A549 (cell line): ENCODE measurements at regions not wholly inside any gene's neighbourhood (a gene's known extent, or its start where the extent isn't known, plus 50 kb on each side); places are given as distances from the start of the nearest gene placed in this dataset.
"Not testable (repeated sequence)": the region's sequence is repeated elsewhere in the genome, so short reads cannot be mapped to it uniquely, and the experiment has no call there.

Experiments used
- ATAC-seq, 2 experiments: fragments of 200-7000 bp in 1 of 2; fragments of >200 bp in 1 of 2; cut with Nextera tagmentation in 1 of 2; cut with Tn5 transposase in 1 of 2; 3 replicates each; pipeline versions ENCODE4 v1.8.0 to v1.9.1; 2018 to 2020; ENCODE audit warnings: mild to moderate bottlenecking in 1 of 2, moderate library complexity in 1 of 2
- CTCF ChIA-PET: fragments of 300-600 bp; sonication (Branson Sonifier 250); formaldehyde crosslinking; extraction: SDS; loops from one replicate; lab custom pipeline; 2021; ENCODE audit warnings: antibody characterized with exemption, inconsistent platforms; lab: Yijun Ruan, JAX
- POLR2A ChIA-PET: fragments of 350-600 bp; formaldehyde crosslinking; extraction: SDS; loops from one replicate; lab custom pipeline; 2021; ENCODE audit warnings: antibody characterized with exemption, inconsistent platforms; lab: Yijun Ruan, JAX
- DNase-seq, 2 experiments: peaks; one replicate each; pipeline versions ENCODE4 v3.0.0 to v3.0.0-alpha.2; 2011 to 2016; ENCODE audit warnings: low read depth in 1 of 2, low spot score in 1 of 2
- FAIRE-seq: peaks from 2 replicates; lab custom pipeline; 2011; peaks lifted over from hg19 to GRCh38; lab: Jason Lieb, UNC
- H3K27ac ChIP-seq, 2 experiments: fragments of >200 bp; sonication (Bioruptor Twin); formaldehyde crosslinking; 3 replicates each; pipeline ENCODE4 v1.5.1; 2016 to 2017
- H3K4me1 ChIP-seq: fragments of >200 bp; sonication (Bioruptor Twin); formaldehyde crosslinking; 3 replicates; pipeline ENCODE4 v1.6.1; 2016
- H3K4me2 ChIP-seq: fragments of >200 bp; sonication (Bioruptor Twin); formaldehyde crosslinking; 3 replicates; pipeline ENCODE4 v1.6.1; 2016
- H3K4me3 ChIP-seq: fragments of >200 bp; sonication (Bioruptor Twin); formaldehyde crosslinking; 3 replicates; pipeline ENCODE4 v1.5.1; 2016
- H3K9me3 ChIP-seq: fragments of >200 bp; sonication (Bioruptor Twin); formaldehyde crosslinking; 3 replicates; pipeline ENCODE4 v1.6.1; 2016
- CHD2 ChIP-seq: fragments of 150-350 bp; IDR thresholded peaks from 2 replicates; pipeline ENCODE4 v1.6.1; 2014; ENCODE audit warnings: low read length; ENCODE audit not compliant: partially characterized antibody
- EHF ChIP-seq: fragments of 250-450 bp; sonication (Bioruptor Pico); IDR thresholded peaks from 2 replicates; pipeline ENCODE4 v1.5.0; 2020; ENCODE audit warnings: mild to moderate bottlenecking
- HDAC2 ChIP-seq: fragments of 200-600 bp; sonication (generic); IDR thresholded peaks from 2 replicates; pipeline ENCODE4 v1.6.1; 2016
- HEYL ChIP-seq: fragments of 250-450 bp; sonication (Bioruptor Pico); IDR thresholded peaks from 2 replicates; pipeline ENCODE4 v1.8.0; 2021; ENCODE audit warnings: mild to moderate bottlenecking, moderate library complexity
- HOXA7 ChIP-seq: fragments of 250-450 bp; sonication (Bioruptor Pico); IDR thresholded peaks from 2 replicates; pipeline ENCODE4 v1.5.0; 2020; ENCODE audit warnings: mild to moderate bottlenecking, moderate library complexity
- HOXB13 ChIP-seq: fragments of 250-450 bp; sonication (Bioruptor Pico); IDR thresholded peaks from 2 replicates; pipeline ENCODE4 v1.5.0; 2020; ENCODE audit warnings: low read depth, mild to moderate bottlenecking, moderate library complexity
- MAFK ChIP-seq: fragments of 450-650 bp; IDR thresholded peaks from 2 replicates; pipeline ENCODE4 v1.6.1; 2014; ENCODE audit not compliant: partially characterized antibody
- MAX ChIP-seq: IDR thresholded peaks from 2 replicates; pipeline ENCODE4 v1.6.1; 2012
- NFE2L2 ChIP-seq: fragments of 150-350 bp; conservative IDR thresholded peaks from 2 replicates; pipeline ENCODE4 v1.6.1; 2014; ENCODE audit warnings: low read length
- NR3C1 ChIP-seq: fragments of >200 bp; sonication (Bioruptor Twin); formaldehyde crosslinking; IDR thresholded peaks from 3 replicates; pipeline ENCODE4 v1.6.1; 2017
- POLR2AphosphoS2 ChIP-seq: conservative IDR thresholded peaks from 2 replicates; pipeline ENCODE4 v1.6.1; 2012; ENCODE audit warnings: low read length, improper control_type of control experiment, inconsistent platforms
- RAD21 ChIP-seq, 2 experiments: fragments of >200 bp in 1 of 2; sonication (Bioruptor Twin) in 1 of 2; formaldehyde crosslinking in 1 of 2; IDR thresholded peaks in 1 of 2; conservative IDR thresholded peaks in 1 of 2; 2 replicates in 1 of 2; 3 replicates in 1 of 2; pipeline ENCODE4 v1.6.1; 2012 to 2018; ENCODE audit warnings: inconsistent platforms in 1 of 2
- RFX5 ChIP-seq: fragments of 450-650 bp; IDR thresholded peaks from 2 replicates; pipeline ENCODE4 v1.7.1; 2014; ENCODE audit warnings: antibody characterized with exemption, mild to moderate bottlenecking, moderate library complexity
- SREBF2 ChIP-seq: fragments of 450-650 bp; IDR thresholded peaks from 2 replicates; pipeline ENCODE4 v1.6.1; 2014; ENCODE audit warnings: mild to moderate bottlenecking, moderate library complexity
- ZC3H11A ChIP-seq: fragments of 450-650 bp; IDR thresholded peaks from 2 replicates; pipeline ENCODE4 v1.6.1; 2014; ENCODE audit warnings: antibody characterized with exemption, mild to moderate bottlenecking
- ZSCAN20 ChIP-seq: fragments of 250-450 bp; sonication (Bioruptor Pico); IDR thresholded peaks from 2 replicates; pipeline ENCODE4 v1.8.0; 2022; ENCODE audit warnings: mild to moderate bottlenecking, moderate library complexity
- WGBS: methylation state at CpG from one replicate; pipeline ENCODE4 v1.1.6; 2017; ENCODE audit errors: missing lambda C conversion rate; 5-methylcytosine and 5-hydroxymethylcytosine counted together
- TF ChIP-seq, protein P1 (sequence below): fragments of >200 bp; sonication (Bioruptor Twin); formaldehyde crosslinking; IDR thresholded peaks from 3 replicates; pipeline ENCODE4 v1.6.1; 2016
- TF ChIP-seq, protein P2 (sequence below): fragments of >200 bp; sonication (Bioruptor Twin); formaldehyde crosslinking; IDR thresholded peaks from 3 replicates; pipeline ENCODE4 v1.5.1; 2016

- TF ChIP-seq POLR2AphosphoS2 (no peak), HOXB13 (CRISPR knock-in tag) (no peak), EHF (no peak), RFX5 (no peak)
- TF ChIP-seq, all 56 proteins: peak for 0
These were observed 639.0 kb upstream of the ITGA1 start (continued) for GRCh38 chr5:52148679-52149078.

DNA sequence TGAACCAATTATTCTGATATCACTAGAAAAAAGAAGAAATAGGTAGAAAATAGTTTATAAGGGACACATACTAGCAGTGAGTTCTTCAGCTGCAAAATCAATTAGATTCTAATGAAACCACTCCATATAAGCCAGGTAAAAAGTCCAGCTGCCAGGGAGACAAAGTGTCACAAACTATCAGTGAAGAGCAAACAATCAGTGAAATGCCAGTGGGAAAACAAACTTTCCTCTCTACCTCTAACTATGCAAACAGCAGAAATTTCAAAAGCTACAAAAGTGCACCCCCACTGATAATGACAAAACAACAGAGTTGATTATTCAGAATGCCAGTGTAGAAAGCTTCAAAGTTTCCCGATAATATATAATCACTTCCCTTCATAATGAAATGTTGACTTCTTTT, 637.2 kb upstream of the ITGA1 start:
- H3K4me2 ChIP-seq = no peak overlapping the region
- ATAC-seq (no peak), DNase-seq (no peak), FAIRE-seq (no peak)
- WGBS = 26% methylated on average over 1 of the region's 1 CpG
- ChIA-PET CTCF (interaction anchor here (1.4 kb wide), 1 partner anchor 14 kb away, joined by 3 read pairs; no protein-coding TSS in a partner anchor), POLR2A (no interaction called here)
- H3K4me1 ChIP-seq = no peaks in the 10 kb centered on the region
- H3K9me3 ChIP-seq = no peaks in the 10 kb centered on the region
- H3K27ac ChIP-seq = no peak overlapping the region
- H3K4me3 ChIP-seq = no peak overlapping the region
- TF ChIP-seq POLR2AphosphoS2 (no peak), NFE2L2 (no peak), SREBF2 (no peak), HOXA7 (no peak), NR3C1 (no peak), RAD21 (conservative IDR thresholded peaks at IDR 0.05 in 1 of 2, IDR thresholded peaks at IDR 0.05 in 1 of 2) (no peak), ZSCAN20 (CRISPR knock-in tag) (no peak), CHD2 (no peak), MAX (no peak), ZC3H11A (no peak), HEYL (CRISPR knock-in tag) (no peak)
- TF ChIP-seq, protein P1, sequence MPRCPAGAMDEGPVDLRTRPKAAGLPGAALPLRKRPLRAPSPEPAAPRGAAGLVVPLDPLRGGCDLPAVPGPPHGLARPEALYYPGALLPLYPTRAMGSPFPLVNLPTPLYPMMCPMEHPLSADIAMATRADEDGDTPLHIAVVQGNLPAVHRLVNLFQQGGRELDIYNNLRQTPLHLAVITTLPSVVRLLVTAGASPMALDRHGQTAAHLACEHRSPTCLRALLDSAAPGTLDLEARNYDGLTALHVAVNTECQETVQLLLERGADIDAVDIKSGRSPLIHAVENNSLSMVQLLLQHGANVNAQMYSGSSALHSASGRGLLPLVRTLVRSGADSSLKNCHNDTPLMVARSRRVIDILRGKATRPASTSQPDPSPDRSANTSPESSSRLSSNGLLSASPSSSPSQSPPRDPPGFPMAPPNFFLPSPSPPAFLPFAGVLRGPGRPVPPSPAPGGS = no peak

- H3K4me2 ChIP-seq, ATAC-seq, H3K27ac ChIP-seq, H3K9me3 ChIP-seq, FAIRE-seq, H3K4me1 ChIP-seq, CTCF ChIA-PET, POLR2A ChIA-PET, DNase-seq, H3K4me3 ChIP-seq: not testable (repeated sequence)
- 0% methylated on average over 2 of the region's 2 CpGs for WGBS
These were observed 630.9 kb upstream of the ITGA1 start for GRCh38 chr5:52156809-52157208.

GRCh38 chr5:52165806-52166205, 621.9 kb upstream of the ITGA1 start:
- ATAC-seq, FAIRE-seq: not testable (repeated sequence)
- WGBS = 12% methylated on average over 3 of the region's 3 CpGs

GRCh38 chr5:52173133-52173532, 614.6 kb upstream of the ITGA1 start:
- no peak for TF ChIP-seq HDAC2
- peak; percentile 82 for TF ChIP-seq MAFK
- TF ChIP-seq, protein P2, sequence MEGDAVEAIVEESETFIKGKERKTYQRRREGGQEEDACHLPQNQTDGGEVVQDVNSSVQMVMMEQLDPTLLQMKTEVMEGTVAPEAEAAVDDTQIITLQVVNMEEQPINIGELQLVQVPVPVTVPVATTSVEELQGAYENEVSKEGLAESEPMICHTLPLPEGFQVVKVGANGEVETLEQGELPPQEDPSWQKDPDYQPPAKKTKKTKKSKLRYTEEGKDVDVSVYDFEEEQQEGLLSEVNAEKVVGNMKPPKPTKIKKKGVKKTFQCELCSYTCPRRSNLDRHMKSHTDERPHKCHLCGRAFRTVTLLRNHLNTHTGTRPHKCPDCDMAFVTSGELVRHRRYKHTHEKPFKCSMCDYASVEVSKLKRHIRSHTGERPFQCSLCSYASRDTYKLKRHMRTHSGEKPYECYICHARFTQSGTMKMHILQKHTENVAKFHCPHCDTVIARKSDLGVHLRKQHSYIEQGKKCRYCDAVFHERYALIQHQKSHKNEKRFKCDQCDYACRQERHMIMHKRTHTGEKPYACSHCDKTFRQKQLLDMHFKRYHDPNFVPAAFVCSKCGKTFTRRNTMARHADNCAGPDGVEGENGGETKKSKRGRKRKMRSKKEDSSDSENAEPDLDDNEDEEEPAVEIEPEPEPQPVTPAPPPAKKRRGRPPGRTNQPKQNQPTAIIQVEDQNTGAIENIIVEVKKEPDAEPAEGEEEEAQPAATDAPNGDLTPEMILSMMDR = no peak
- H3K9me3 ChIP-seq = no peaks in the 10 kb centered on the region; the same call in 2 of the 3 replicates
- POLR2A ChIA-PET = no interaction called here
- H3K4me2 ChIP-seq = no peak overlapping the region
- 52% methylated on average over 1 of the region's 1 CpG for WGBS
- no peak for FAIRE-seq
- no peak overlapping the region for H3K27ac ChIP-seq
- no peak for ATAC-seq
- no peak overlapping the region for H3K4me3 ChIP-seq
- H3K4me1 ChIP-seq = no peaks in the 10 kb centered on the region
- CTCF ChIA-PET = no interaction called here
- no peak for DNase-seq

More at GRCh38 chr5:52165806-52166205, 621.9 kb upstream of the ITGA1 start:
- H3K4me2 ChIP-seq, DNase-seq, CTCF ChIA-PET, H3K4me1 ChIP-seq, H3K27ac ChIP-seq, H3K9me3 ChIP-seq, H3K4me3 ChIP-seq, POLR2A ChIA-PET: not testable (repeated sequence)
